ENCODE measurements at regions not wholly inside any gene's neighbourhood (a gene's known extent, or its start where the extent isn't known, plus 50 kb on each side); places are given as distances from the start of the nearest gene placed in this dataset.

DNA sequence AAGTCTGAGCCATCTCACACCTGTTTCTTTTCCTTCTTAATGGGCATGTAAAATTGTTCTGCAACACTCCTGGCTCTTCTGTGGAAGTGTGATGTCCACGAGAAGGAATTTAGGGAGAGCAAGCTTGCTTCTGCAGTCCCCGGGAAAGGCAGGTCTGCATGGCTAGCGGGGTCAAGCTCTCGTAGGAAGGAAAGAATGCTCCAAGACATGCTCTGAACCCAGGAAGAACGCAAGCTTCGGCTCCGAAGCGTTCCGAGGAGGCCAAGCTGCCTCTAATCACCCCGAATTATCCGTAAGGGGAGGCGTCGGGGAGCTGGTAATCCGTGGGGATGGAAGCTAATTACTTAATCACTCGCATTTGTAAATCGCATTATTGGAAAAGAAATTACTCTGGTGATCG lies 177.7 kb downstream of the CRLF2 start:
- no peaks in the 10 kb centered on the region for H3K27me3 ChIP-seq
- H3K36me3 ChIP-seq = no peaks in the 10 kb centered on the region
- intact Hi-C loops (cut with DNase I) = no loop called here
- H3K4me3 ChIP-seq = no peak overlapping the region
- 69 to 81% methylated on average over 17 of the region's 17 CpGs for WGBS, 2 donors
- H3K9me3 ChIP-seq = peaks cover 0 to 41% (median 6%) of the 10 kb centered on the region in 11 donors
- no peak overlapping the region for H3K27ac ChIP-seq
- H3K4me1 ChIP-seq = no peaks in the 10 kb centered on the region
- ATAC-seq (no peak), DNase-seq (no peak)
- TF ChIP-seq, protein P1, sequence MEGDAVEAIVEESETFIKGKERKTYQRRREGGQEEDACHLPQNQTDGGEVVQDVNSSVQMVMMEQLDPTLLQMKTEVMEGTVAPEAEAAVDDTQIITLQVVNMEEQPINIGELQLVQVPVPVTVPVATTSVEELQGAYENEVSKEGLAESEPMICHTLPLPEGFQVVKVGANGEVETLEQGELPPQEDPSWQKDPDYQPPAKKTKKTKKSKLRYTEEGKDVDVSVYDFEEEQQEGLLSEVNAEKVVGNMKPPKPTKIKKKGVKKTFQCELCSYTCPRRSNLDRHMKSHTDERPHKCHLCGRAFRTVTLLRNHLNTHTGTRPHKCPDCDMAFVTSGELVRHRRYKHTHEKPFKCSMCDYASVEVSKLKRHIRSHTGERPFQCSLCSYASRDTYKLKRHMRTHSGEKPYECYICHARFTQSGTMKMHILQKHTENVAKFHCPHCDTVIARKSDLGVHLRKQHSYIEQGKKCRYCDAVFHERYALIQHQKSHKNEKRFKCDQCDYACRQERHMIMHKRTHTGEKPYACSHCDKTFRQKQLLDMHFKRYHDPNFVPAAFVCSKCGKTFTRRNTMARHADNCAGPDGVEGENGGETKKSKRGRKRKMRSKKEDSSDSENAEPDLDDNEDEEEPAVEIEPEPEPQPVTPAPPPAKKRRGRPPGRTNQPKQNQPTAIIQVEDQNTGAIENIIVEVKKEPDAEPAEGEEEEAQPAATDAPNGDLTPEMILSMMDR (IDR thresholded peaks at IDR 0.05) = no peak

- Histone ChIP-seq H3K27ac (no peak overlapping the region), H3K27me3 (no peaks in the 10 kb centered on the region), H3K36me3 (no peaks in the 10 kb centered on the region), H3K4me1 (no peaks in the 10 kb centered on the region), H3K4me3 (no peak overlapping the region), H3K9me3 (peaks cover 0 to 25% (median 0%) of the 10 kb centered on the region in 11 donors)
- TF ChIP-seq, protein P1 (IDR thresholded peaks at IDR 0.05) = no peak
- ATAC-seq = no peak
- intact Hi-C loops (cut with DNase I) = no loop called here
- 78 to 83% methylated on average over 38 of the region's 38 CpGs for WGBS, 2 donors
- DNase-seq = no peak
Measured at GRCh38 chrX:1031521-1032430, 180.7 kb downstream of the CRLF2 start.

GRCh38 chrX:1029494-1029893 lies 183.0 kb downstream of the CRLF2 start:
- H3K36me3 ChIP-seq = no peaks in the 10 kb centered on the region
- intact Hi-C loops (cut with DNase I) = no loop called here
- H3K27me3 ChIP-seq = no peaks in the 10 kb centered on the region
- TF ChIP-seq, protein P1 (IDR thresholded peaks at IDR 0.05) = no peak
- ATAC-seq = no peak
- H3K4me1 ChIP-seq = no peaks in the 10 kb centered on the region
- no peak overlapping the region for H3K27ac ChIP-seq
- WGBS, 2 donors = 90 to 93% methylated on average over 15 of the region's 15 CpGs
- no peak overlapping the region for H3K4me3 ChIP-seq
- no peak for DNase-seq
- H3K9me3 ChIP-seq = peaks cover 0 to 10% (median 0%) of the 10 kb centered on the region in 11 donors

DNA sequence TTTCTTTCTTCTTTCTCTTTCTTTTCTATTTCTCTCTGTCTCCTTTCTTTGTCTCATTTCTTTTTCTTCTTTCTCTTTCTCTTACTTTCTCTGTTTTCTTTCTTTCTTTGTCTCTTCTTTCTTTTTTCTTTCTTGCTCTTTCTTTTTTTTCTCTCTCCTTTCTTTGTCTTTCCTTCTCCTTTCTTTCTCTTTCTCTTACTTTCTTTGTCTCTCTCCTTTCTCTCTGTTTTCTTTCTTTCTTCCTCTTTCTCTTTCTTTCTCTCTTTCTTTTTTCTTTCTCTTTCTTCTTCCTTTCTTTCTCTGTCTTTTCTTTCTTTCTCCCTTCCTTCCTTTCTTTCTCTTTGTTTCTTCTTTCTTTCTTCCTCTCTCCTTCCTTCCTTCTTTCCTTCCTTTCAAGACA lies 184.8 kb downstream of the CRLF2 start:
- intact Hi-C loops (cut with DNase I) = no loop called here
- TF ChIP-seq, protein P1 (IDR thresholded peaks at IDR 0.05) = no peak
- no peak overlapping the region for H3K4me3 ChIP-seq

More for the DNA sequence above, 184.8 kb downstream of the CRLF2 start:
- H3K9me3 ChIP-seq = peaks cover 0 to 14% (median 0%) of the 10 kb centered on the region in 11 donors
- no peaks in the 10 kb centered on the region for H3K36me3 ChIP-seq
- no peak for ATAC-seq
- no peaks in the 10 kb centered on the region for H3K27me3 ChIP-seq
- DNase-seq = no peak
- no peak overlapping the region for H3K27ac ChIP-seq
- H3K4me1 ChIP-seq = no peaks in the 10 kb centered on the region
